HEK293 (cell line): ENCODE measurements at regions not wholly inside any gene's neighbourhood (a gene's known extent, or its start where the extent isn't known, plus 50 kb on each side); places are given as distances from the start of the nearest gene placed in this dataset.

Source experiments
- HOXA7 ChIP-seq: sonication (generic); formaldehyde crosslinking; IDR thresholded peaks from 2 replicates; pipeline ENCODE4 v1.8.1; 2022; ENCODE audit warnings: missing genetic modification reagents, borderline replicate concordance
- SALL2 ChIP-seq: fragments of 450-650 bp; formaldehyde crosslinking; IDR thresholded peaks from 2 replicates; pipeline ENCODE4 v1.5.0; 2017; ENCODE audit warnings: missing biosample characterization, mild to moderate bottlenecking, missing genetic modification characterization, borderline replicate concordance
- SP2 ChIP-seq: fragments of 450-650 bp; formaldehyde crosslinking; IDR thresholded peaks from 2 replicates; pipeline ENCODE4 v1.5.1; 2016; ENCODE audit warnings: missing biosample characterization, missing genetic modification characterization
- ZNF133 ChIP-seq: fragments of 450-650 bp; formaldehyde crosslinking; IDR thresholded peaks from 2 replicates; pipeline ENCODE4 v1.5.1; 2016; ENCODE audit warnings: missing biosample characterization, missing genetic modification characterization
- ZNF223 ChIP-seq: fragments of 450-650 bp; formaldehyde crosslinking; IDR thresholded peaks from 2 replicates; pipeline ENCODE4 v1.5.1; 2016; ENCODE audit warnings: missing biosample characterization, missing genetic modification characterization
- ZNF239 ChIP-seq: fragments of 450-650 bp; formaldehyde crosslinking; IDR thresholded peaks from 2 replicates; pipeline ENCODE4 v1.5.1; 2016; ENCODE audit warnings: missing biosample characterization, missing genetic modification characterization
- ZNF274 ChIP-seq, 2 experiments: fragments of 200-500 bp in 1 of 2; fragments of 450-650 bp in 1 of 2; sonication (Bioruptor generic) in 1 of 2; formaldehyde crosslinking in 1 of 2; IDR thresholded peaks; 2 replicates each; pipeline versions ENCODE4 v1.5.1 to v1.6.1; 2014 to 2016; ENCODE audit warnings: borderline replicate concordance in 1 of 2, inconsistent platforms in 1 of 2, low read length in 1 of 2, missing biosample characterization in 1 of 2, missing genetic modification characterization in 1 of 2
- ZNF366 ChIP-seq: fragments of 450-650 bp; formaldehyde crosslinking; conservative IDR thresholded peaks from 2 replicates; pipeline ENCODE4 v1.5.1; 2016; ENCODE audit warnings: missing biosample characterization, missing genetic modification characterization
- ZNF416 ChIP-seq: fragments of 450-650 bp; formaldehyde crosslinking; IDR thresholded peaks from 2 replicates; pipeline ENCODE4 v1.5.1; 2016; ENCODE audit warnings: missing biosample characterization, missing genetic modification characterization
- ZNF426 ChIP-seq: fragments of 450-650 bp; formaldehyde crosslinking; IDR thresholded peaks from 2 replicates; pipeline ENCODE4 v1.5.1; 2017; ENCODE audit warnings: missing biosample characterization, missing genetic modification characterization, mild to moderate bottlenecking, inconsistent platforms, moderate library complexity
- ZNF501 ChIP-seq: fragments of 450-650 bp; formaldehyde crosslinking; IDR thresholded peaks from 2 replicates; pipeline ENCODE4 v1.5.1; 2016; ENCODE audit warnings: missing biosample characterization, missing genetic modification characterization
- TF ChIP-seq, protein P1 (sequence below): IDR thresholded peaks from 2 replicates; pipeline ENCODE4 v1.6.1; 2011; ENCODE audit warnings: mild to moderate bottlenecking, low read depth, low read length, borderline replicate concordance
- TF ChIP-seq, protein P2 (sequence below): fragments of 450-650 bp; formaldehyde crosslinking; IDR thresholded peaks from 2 replicates; pipeline ENCODE4 v1.5.1; 2016; ENCODE audit warnings: missing biosample characterization, missing genetic modification characterization
- TF ChIP-seq, protein P3 (sequence below): fragments of 450-650 bp; formaldehyde crosslinking; IDR thresholded peaks from 2 replicates; pipeline ENCODE4 v1.5.1; 2016; ENCODE audit warnings: missing biosample characterization, missing genetic modification characterization

DNA sequence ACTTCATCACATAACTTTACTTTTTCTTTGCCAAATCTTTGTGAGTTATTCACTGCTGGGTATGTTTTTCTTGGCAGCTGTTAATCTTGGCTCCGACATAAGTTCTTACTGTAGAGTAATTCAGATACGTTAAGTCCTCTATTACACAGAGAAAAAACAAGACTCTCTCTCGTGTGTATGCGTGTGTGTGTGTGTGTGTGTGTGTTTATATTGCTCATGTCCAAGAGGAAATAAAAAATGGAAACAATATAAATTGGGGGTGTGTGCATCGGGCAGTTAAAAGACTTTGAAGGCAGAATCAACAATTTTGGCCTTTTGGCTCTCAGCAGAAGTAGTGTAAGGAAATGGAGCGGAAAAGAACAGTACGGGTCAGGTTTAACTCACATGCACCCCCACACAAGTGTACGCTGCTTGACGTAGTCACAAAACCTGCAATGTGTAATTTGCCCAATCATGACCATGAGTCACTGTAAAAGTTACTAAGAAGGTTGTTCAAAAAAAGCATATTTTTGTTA is 67.2 kb upstream of the IFNE start:
- TF ChIP-seq ZNF501 (tag by site-specific recombination) (0 out of 2 replicates have a peak, but pooled peaks have one; percentile 52), ZNF274 (IDR thresholded peaks at IDR 0.05; ENCODE audit: low read length) (no peak), ZNF274 (tag by site-specific recombination; IDR thresholded peaks at IDR 0.05; ENCODE audit: borderline replicate concordance) (no peak), SALL2 (no peak), ZNF416 (tag by site-specific recombination) (no peak), HOXA7 (CRISPR knock-in tag) (no peak), ZNF223 (tag by site-specific recombination) (no peak), ZNF239 (tag by site-specific recombination) (no peak), ZNF133 (no peak), ZNF426 (tag by site-specific recombination) (no peak), SP2 (tag by site-specific recombination) (no peak), ZNF366 (peak; percentile 77)
- TF ChIP-seq, protein P1, sequence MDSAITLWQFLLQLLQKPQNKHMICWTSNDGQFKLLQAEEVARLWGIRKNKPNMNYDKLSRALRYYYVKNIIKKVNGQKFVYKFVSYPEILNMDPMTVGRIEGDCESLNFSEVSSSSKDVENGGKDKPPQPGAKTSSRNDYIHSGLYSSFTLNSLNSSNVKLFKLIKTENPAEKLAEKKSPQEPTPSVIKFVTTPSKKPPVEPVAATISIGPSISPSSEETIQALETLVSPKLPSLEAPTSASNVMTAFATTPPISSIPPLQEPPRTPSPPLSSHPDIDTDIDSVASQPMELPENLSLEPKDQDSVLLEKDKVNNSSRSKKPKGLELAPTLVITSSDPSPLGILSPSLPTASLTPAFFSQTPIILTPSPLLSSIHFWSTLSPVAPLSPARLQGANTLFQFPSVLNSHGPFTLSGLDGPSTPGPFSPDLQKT: no peak
- TF ChIP-seq, protein P2, sequence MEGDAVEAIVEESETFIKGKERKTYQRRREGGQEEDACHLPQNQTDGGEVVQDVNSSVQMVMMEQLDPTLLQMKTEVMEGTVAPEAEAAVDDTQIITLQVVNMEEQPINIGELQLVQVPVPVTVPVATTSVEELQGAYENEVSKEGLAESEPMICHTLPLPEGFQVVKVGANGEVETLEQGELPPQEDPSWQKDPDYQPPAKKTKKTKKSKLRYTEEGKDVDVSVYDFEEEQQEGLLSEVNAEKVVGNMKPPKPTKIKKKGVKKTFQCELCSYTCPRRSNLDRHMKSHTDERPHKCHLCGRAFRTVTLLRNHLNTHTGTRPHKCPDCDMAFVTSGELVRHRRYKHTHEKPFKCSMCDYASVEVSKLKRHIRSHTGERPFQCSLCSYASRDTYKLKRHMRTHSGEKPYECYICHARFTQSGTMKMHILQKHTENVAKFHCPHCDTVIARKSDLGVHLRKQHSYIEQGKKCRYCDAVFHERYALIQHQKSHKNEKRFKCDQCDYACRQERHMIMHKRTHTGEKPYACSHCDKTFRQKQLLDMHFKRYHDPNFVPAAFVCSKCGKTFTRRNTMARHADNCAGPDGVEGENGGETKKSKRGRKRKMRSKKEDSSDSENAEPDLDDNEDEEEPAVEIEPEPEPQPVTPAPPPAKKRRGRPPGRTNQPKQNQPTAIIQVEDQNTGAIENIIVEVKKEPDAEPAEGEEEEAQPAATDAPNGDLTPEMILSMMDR (tag by site-specific recombination): 0 out of 2 replicates have a peak, but pooled peaks have one; percentile 21
- TF ChIP-seq, protein P3, sequence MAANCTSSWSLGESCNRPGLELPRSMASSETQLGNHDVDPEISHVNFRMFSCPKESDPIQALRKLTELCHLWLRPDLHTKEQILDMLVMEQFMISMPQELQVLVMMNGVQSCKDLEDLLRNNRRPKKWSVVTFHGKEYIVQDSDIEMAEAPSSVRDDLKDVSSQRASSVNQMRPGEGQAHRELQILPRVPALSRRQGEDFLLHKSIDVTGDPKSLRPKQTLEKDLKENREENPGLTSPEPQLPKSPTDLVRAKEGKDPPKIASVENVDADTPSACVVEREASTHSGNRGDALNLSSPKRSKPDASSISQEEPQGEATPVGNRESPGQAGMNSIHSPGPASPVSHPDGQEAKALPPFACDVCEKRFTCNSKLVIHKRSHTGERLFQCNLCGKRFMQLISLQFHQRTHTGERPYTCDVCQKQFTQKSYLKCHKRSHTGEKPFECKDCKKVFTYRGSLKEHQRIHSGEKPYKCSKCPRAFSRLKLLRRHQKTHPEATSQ (tag by site-specific recombination): no peak
